ENCODE measurements at regions not wholly inside any gene's neighbourhood (a gene's known extent, or its start where the extent isn't known, plus 50 kb on each side); places are given as distances from the start of the nearest gene placed in this dataset.
A peak's percentile ranks its signal among the peaks of the same experiment; 100 is the strongest.

DNA sequence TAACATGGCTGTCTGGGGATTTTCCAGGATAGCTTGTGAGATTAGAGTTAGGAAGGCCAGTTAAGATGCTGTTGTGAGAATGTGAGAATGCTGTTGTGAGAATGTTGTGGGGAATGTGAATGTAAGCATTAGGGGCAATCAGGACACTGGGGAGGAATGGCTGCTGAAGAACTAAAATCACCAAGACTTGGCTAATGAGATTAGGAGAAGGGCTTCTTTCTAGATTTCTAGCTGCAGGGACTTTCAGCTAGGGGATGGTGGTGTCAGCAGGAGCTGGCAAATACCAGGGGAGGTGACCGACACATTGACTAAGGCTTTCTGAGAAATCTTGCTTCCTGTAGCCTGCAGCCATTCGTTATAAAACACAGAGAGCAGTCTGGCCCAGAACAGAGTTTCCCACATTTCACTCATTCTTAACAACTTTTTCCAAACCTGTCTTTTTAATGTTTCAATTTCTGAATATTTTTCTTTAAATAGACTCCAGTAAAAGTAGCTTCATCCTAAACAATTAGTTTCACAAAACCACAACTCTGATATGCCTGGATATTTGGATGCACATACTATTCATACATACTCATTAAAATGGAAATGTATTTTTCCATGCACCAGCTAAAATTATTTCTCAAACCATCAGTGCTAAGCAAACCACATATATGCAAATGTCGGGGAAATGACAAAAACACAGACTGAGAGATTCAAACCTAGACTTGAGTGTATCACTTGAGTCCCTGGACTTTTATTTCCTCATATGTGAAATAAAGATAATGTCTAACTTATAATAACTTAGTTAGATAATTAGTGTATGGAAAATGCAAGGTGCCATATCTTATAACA is 89.3 kb upstream of the TNC start:
- H3K4me1 Mint-ChIP-seq: peaks cover 42% of the 10 kb centered on the region
- H3K4me1 ChIP-seq (ENCODE audit: control insufficient read depth, insufficient read depth, low read length): peaks cover 17% of the 10 kb centered on the region
- no peak for TF ChIP-seq CTCF (conservative IDR thresholded peaks at IDR 0.05)
- H3K36me3 ChIP-seq (ENCODE audit: control insufficient read depth, insufficient read depth, low read length): no peaks in the 10 kb centered on the region
- H3K4me3 Mint-ChIP-seq: no peak overlapping the region
- H3K4me3 ChIP-seq (ENCODE audit: low read length): peak overlapping the region; percentile 31
- no peak overlapping the region for H3K9ac ChIP-seq (ENCODE audit: extremely low read depth, low read length, poor library complexity, severe bottlenecking)
- no peaks in the 10 kb centered on the region for H3K27me3 ChIP-seq (ENCODE audit: control insufficient read depth, insufficient read depth, low read length, poor library complexity, severe bottlenecking)
- H3K27ac Mint-ChIP-seq: peak overlapping the region; percentile 86
- no peak overlapping the region for H3K27ac ChIP-seq (ENCODE audit: low read depth, low read length)
- peak; percentile 78 for DNase-seq
- no peaks in the 10 kb centered on the region for H3K9me3 Mint-ChIP-seq
- no peaks in the 10 kb centered on the region for H3K9me3 ChIP-seq (ENCODE audit: control insufficient read depth, low read length)
- WGBS, 2 experiments (ENCODE audit: insufficient coverage in 1 of 2, insufficient read length in 1 of 2): 46 to 70% methylated on average over 2 to 3 of the region's 3 CpGs
- H3K27me3 Mint-ChIP-seq (ENCODE audit: insufficient read depth): no peaks in the 10 kb centered on the region
- no peaks in the 10 kb centered on the region for H3K36me3 Mint-ChIP-seq (ENCODE audit: low read depth)

DNA sequence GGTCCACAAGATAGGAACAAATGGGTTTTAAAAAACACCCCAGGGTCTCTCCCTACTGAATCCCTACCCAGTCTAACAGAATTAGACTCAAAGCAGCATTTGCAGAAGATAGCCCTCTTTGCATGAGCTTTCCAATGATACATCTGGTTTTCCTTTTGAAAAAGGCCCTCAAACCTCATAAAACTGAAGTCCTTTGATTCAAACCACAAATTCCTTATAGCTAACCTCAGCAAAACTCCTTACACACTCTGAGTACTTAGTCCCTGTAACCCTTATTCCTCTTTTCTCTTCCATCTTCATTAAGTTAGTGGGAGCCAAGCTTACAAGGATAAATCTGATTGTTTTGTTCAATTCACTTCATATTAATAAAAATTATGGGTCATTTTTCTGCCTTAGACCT is 90.5 kb upstream of the TNC start:
- Histone ChIP-seq H3K4me1 (ENCODE audit: control insufficient read depth, insufficient read depth, low read length) (peaks cover 20% of the 10 kb centered on the region), H3K36me3 (ENCODE audit: control insufficient read depth, insufficient read depth, low read length) (no peaks in the 10 kb centered on the region), H3K9ac (ENCODE audit: extremely low read depth, low read length, poor library complexity, severe bottlenecking) (no peak overlapping the region), H3K4me3 (ENCODE audit: low read length) (no peak overlapping the region), H3K27me3 (ENCODE audit: control insufficient read depth, insufficient read depth, low read length, poor library complexity, severe bottlenecking) (no peaks in the 10 kb centered on the region), H3K27ac (ENCODE audit: low read depth, low read length) (no peak overlapping the region), H3K9me3 (ENCODE audit: control insufficient read depth, low read length) (no peaks in the 10 kb centered on the region)
- no peaks in the 10 kb centered on the region for H3K9me3 Mint-ChIP-seq
- H3K4me3 Mint-ChIP-seq: no peak overlapping the region
- no peak for TF ChIP-seq CTCF (conservative IDR thresholded peaks at IDR 0.05)
- no peak for DNase-seq
- H3K27ac Mint-ChIP-seq: no peak overlapping the region
- H3K27me3 Mint-ChIP-seq (ENCODE audit: insufficient read depth): no peaks in the 10 kb centered on the region
- no peaks in the 10 kb centered on the region for H3K36me3 Mint-ChIP-seq (ENCODE audit: low read depth)
- H3K4me1 Mint-ChIP-seq: peaks cover 51% of the 10 kb centered on the region

DNA sequence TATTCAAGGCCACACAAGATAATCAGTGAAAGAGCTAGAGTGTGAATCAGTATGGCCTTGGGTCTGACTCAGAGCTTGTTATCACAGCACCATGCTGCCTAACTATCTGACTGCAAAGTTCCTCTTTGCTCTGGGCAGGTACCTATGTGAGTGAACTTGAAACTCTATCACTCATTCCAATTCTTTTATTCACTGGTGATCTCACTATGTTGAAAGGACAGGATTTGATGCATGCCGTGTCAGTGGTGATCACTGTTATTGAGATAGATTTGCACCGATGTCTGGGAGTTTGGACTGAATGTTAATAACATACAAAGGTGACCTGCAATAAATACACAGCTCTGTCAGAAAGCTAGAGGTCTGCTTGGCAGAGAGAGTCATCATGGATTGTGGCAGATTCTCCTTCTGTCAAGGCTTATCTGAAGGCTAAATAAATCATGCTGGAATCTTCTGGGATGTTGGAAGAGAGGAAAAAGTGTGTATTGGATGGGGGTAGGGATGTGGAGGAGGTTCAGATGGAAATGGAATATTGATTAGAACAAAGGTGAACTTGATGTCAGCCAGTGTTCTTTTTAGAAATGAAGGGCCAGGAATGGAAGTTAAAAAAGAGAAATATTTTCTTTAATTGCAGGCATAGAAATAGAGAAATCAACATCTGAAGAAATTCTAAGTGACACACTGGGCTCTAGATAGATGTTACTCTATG is 91.8 kb upstream of the TNC start:
- no peak for TF ChIP-seq CTCF (conservative IDR thresholded peaks at IDR 0.05)
- no peak overlapping the region for H3K4me3 ChIP-seq (ENCODE audit: low read length)
- Mint-ChIP-seq H3K4me1 (peaks cover 62% of the 10 kb centered on the region), H3K36me3 (ENCODE audit: low read depth) (no peaks in the 10 kb centered on the region), H3K9me3 (no peaks in the 10 kb centered on the region), H3K27ac (peak overlapping the region; percentile 6), H3K27me3 (ENCODE audit: insufficient read depth) (no peaks in the 10 kb centered on the region), H3K4me3 (no peak overlapping the region)
- no peak overlapping the region for H3K9ac ChIP-seq (ENCODE audit: extremely low read depth, low read length, poor library complexity, severe bottlenecking)
- no peak for DNase-seq
- 0 to 39% methylated on average over 1 to 2 of the region's 2 CpGs for WGBS, 2 experiments (ENCODE audit: insufficient coverage in 1 of 2, insufficient read length in 1 of 2)
- H3K36me3 ChIP-seq (ENCODE audit: control insufficient read depth, insufficient read depth, low read length): no peaks in the 10 kb centered on the region
- no peaks in the 10 kb centered on the region for H3K27me3 ChIP-seq (ENCODE audit: control insufficient read depth, insufficient read depth, low read length, poor library complexity, severe bottlenecking)
- H3K4me1 ChIP-seq (ENCODE audit: control insufficient read depth, insufficient read depth, low read length): peaks cover 20% of the 10 kb centered on the region
- H3K27ac ChIP-seq (ENCODE audit: low read depth, low read length): no peak overlapping the region
- H3K9me3 ChIP-seq (ENCODE audit: control insufficient read depth, low read length): no peaks in the 10 kb centered on the region

Measured in endodermal cell (in vitro differentiated cells).